ENCODE measurements at regions not wholly inside any gene's neighbourhood (a gene's known extent, or its start where the extent isn't known, plus 50 kb on each side); places are given as distances from the start of the nearest gene placed in this dataset.

DNA sequence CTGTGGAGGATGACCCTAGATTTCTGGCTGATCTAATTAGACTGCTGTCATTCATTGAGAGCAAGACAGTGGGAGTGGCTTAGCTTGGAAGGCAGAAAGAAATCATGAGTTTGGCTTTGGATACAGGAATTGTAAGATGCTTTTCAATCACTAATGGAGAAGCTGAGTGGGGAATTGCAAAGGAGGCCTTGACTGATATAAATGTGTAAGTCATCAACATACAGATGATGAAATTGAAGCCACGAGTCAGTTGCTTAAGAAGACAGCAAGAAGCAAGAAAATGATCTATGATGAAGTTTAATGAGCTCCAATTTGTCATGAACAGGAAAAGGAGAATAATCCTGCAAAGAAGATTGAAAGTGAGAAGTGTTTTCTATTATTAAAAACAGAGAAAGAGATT lies 136.7 kb upstream of the C1QTNF7 start (continued):
- TF ChIP-seq, protein P1, sequence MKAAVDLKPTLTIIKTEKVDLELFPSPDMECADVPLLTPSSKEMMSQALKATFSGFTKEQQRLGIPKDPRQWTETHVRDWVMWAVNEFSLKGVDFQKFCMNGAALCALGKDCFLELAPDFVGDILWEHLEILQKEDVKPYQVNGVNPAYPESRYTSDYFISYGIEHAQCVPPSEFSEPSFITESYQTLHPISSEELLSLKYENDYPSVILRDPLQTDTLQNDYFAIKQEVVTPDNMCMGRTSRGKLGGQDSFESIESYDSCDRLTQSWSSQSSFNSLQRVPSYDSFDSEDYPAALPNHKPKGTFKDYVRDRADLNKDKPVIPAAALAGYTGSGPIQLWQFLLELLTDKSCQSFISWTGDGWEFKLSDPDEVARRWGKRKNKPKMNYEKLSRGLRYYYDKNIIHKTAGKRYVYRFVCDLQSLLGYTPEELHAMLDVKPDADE (IDR thresholded peaks at IDR 0.05) = no peak

DNA sequence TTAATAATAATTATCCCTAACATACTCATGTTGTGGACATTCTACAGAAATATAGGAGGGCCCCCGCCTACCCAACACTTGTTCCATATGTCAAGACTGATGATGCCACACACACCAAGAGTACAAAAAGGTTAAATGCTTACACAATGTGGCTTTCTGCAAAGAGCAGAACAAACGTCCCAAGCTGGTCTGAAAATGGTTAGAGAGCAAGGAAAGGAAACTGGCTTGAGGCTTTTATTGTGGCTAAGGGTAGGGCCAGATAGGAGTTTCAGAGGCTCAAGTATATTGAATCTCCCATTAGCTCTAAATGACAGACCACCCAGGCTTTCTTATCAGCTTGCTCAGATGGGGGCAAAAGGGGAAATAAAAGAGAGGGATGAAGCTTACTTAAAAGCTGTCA lies 134.1 kb upstream of the C1QTNF7 start:
- Histone ChIP-seq H2AFZ (no peak overlapping the region), H3K27ac (ENCODE audit: low read depth) (no peak overlapping the region), H3K36me3 (ENCODE audit: insufficient read depth) (no peaks in the 10 kb centered on the region), H4K20me1 (replicated peaks; ENCODE audit: insufficient read depth) (no peaks in the 10 kb centered on the region), H3K4me2 (no peak overlapping the region), H3F3A (replicated peaks; ENCODE audit: low read depth) (no peaks in the 10 kb centered on the region), H3K79me2 (replicated peaks; ENCODE audit: insufficient read depth) (no peaks in the 10 kb centered on the region), H3K27me3 (ENCODE audit: insufficient read depth) (no peaks in the 10 kb centered on the region), H3K4me1 (ENCODE audit: insufficient read depth) (no peaks in the 10 kb centered on the region; the same call in 1 of the 2 replicates), H3K9me2 (ENCODE audit: insufficient read depth) (no peaks in the 10 kb centered on the region; the same call in 1 of the 2 replicates), H3K4me3 (no peak overlapping the region)
- ATAC-seq = no peak
- TF ChIP-seq EZH2phosphoT487 (IDR thresholded peaks at IDR 0.05; ENCODE audit: unreplicated experiment) (no peak), EZH2 (IDR thresholded peaks at IDR 0.05; ENCODE audit: low read depth, unreplicated experiment) (no peak), JUNB (IDR thresholded peaks at IDR 0.05; ENCODE audit: unreplicated experiment) (no peak), ZNF331 (CRISPR knock-in tag; IDR thresholded peaks at IDR 0.05; ENCODE audit: low read depth) (no peak)
- TF ChIP-seq, protein P2, sequence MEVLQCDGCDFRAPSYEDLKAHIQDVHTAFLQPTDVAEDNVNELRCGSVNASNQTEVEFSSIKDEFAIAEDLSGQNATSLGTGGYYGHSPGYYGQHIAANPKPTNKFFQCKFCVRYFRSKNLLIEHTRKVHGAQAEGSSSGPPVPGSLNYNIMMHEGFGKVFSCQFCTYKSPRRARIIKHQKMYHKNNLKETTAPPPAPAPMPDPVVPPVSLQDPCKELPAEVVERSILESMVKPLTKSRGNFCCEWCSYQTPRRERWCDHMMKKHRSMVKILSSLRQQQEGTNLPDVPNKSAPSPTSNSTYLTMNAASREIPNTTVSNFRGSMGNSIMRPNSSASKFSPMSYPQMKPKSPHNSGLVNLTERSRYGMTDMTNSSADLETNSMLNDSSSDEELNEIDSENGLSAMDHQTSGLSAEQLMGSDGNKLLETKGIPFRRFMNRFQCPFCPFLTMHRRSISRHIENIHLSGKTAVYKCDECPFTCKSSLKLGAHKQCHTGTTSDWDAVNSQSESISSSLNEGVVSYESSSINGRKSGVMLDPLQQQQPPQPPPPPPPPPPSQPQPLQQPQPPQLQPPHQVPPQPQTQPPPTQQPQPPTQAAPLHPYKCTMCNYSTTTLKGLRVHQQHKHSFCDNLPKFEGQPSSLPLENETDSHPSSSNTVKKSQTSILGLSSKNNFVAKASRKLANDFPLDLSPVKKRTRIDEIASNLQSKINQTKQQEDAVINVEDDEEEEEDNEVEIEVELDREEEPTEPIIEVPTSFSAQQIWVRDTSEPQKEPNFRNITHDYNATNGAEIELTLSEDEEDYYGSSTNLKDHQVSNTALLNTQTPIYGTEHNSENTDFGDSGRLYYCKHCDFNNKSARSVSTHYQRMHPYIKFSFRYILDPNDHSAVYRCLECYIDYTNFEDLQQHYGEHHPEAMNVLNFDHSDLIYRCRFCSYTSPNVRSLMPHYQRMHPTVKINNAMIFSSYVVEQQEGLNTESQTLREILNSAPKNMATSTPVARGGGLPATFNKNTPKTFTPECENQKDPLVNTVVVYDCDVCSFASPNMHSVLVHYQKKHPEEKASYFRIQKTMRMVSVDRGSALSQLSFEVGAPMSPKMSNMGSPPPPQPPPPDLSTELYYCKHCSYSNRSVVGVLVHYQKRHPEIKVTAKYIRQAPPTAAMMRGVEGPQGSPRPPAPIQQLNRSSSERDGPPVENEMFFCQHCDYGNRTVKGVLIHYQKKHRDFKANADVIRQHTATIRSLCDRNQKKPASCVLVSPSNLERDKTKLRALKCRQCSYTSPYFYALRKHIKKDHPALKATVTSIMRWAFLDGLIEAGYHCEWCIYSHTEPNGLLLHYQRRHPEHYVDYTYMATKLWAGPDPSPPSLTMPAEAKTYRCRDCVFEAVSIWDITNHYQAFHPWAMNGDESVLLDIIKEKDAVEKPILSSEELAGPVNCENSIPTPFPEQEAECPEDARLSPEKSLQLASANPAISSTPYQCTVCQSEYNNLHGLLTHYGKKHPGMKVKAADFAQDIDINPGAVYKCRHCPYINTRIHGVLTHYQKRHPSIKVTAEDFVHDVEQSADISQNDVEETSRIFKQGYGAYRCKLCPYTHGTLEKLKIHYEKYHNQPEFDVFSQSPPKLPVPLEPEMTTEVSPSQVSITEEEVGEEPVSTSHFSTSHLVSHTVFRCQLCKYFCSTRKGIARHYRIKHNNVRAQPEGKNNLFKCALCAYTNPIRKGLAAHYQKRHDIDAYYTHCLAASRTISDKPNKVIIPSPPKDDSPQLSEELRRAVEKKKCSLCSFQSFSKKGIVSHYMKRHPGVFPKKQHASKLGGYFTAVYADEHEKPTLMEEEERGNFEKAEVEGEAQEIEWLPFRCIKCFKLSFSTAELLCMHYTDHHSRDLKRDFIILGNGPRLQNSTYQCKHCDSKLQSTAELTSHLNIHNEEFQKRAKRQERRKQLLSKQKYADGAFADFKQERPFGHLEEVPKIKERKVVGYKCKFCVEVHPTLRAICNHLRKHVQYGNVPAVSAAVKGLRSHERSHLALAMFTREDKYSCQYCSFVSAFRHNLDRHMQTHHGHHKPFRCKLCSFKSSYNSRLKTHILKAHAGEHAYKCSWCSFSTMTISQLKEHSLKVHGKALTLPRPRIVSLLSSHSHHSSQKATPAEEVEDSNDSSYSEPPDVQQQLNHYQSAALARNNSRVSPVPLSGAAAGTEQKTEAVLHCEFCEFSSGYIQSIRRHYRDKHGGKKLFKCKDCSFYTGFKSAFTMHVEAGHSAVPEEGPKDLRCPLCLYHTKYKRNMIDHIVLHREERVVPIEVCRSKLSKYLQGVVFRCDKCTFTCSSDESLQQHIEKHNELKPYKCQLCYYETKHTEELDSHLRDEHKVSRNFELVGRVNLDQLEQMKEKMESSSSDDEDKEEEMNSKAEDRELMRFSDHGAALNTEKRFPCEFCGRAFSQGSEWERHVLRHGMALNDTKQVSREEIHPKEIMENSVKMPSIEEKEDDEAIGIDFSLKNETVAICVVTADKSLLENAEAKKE (CRISPR knock-in tag; IDR thresholded peaks at IDR 0.05) = no peak
- TF ChIP-seq, protein P3, sequence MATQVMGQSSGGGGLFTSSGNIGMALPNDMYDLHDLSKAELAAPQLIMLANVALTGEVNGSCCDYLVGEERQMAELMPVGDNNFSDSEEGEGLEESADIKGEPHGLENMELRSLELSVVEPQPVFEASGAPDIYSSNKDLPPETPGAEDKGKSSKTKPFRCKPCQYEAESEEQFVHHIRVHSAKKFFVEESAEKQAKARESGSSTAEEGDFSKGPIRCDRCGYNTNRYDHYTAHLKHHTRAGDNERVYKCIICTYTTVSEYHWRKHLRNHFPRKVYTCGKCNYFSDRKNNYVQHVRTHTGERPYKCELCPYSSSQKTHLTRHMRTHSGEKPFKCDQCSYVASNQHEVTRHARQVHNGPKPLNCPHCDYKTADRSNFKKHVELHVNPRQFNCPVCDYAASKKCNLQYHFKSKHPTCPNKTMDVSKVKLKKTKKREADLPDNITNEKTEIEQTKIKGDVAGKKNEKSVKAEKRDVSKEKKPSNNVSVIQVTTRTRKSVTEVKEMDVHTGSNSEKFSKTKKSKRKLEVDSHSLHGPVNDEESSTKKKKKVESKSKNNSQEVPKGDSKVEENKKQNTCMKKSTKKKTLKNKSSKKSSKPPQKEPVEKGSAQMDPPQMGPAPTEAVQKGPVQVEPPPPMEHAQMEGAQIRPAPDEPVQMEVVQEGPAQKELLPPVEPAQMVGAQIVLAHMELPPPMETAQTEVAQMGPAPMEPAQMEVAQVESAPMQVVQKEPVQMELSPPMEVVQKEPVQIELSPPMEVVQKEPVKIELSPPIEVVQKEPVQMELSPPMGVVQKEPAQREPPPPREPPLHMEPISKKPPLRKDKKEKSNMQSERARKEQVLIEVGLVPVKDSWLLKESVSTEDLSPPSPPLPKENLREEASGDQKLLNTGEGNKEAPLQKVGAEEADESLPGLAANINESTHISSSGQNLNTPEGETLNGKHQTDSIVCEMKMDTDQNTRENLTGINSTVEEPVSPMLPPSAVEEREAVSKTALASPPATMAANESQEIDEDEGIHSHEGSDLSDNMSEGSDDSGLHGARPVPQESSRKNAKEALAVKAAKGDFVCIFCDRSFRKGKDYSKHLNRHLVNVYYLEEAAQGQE (IDR thresholded peaks at IDR 0.05; ENCODE audit: unreplicated experiment) = no peak
- TF ChIP-seq, protein P1 (IDR thresholded peaks at IDR 0.05) = no peak
- no peak overlapping the region for H3K4me3 Mint-ChIP-seq
- DNase-seq (ENCODE audit: low spot score) = no peak
- H3K9me3 Mint-ChIP-seq = no peaks in the 10 kb centered on the region
- no peak overlapping the region for H3K27ac Mint-ChIP-seq
- peaks cover 2% of the 10 kb centered on the region for H3K27me3 Mint-ChIP-seq (ENCODE audit: insufficient read depth, low read depth, poor library complexity)
- no peaks in the 10 kb centered on the region for H3K36me3 Mint-ChIP-seq (ENCODE audit: low read depth)
- no peaks in the 10 kb centered on the region; the same call in 2 of the 3 replicates for H3K4me1 Mint-ChIP-seq
